Endothelial cell of umbilical vein (primary cell): ENCODE measurements at regions not wholly inside any gene's neighbourhood (a gene's known extent, or its start where the extent isn't known, plus 50 kb on each side); places are given as distances from the start of the nearest gene placed in this dataset.

Source experiments
- MAX ChIP-seq: IDR thresholded peaks from 2 replicates; pipeline ENCODE4 v1.6.1; 2011; ENCODE audit not compliant: insufficient read depth, insufficient read length
- MYC ChIP-seq: IDR thresholded peaks from one replicate; pipeline ENCODE4 v1.6.1; 2011; ENCODE audit warnings: mild to moderate bottlenecking, low read depth, low read length

GRCh38 chr13:33392794-33393405 lies 107.3 kb upstream of the STARD13 start:
- TF ChIP-seq MAX = no peak
- TF ChIP-seq MYC = no peak
